HUDEP-2 (cell line): ENCODE measurements at regions not wholly inside any gene's neighbourhood (a gene's known extent, or its start where the extent isn't known, plus 50 kb on each side); places are given as distances from the start of the nearest gene placed in this dataset.

Experiments
- DNase-seq, 76 experiments: peaks; one replicate each; lab custom pipeline; 2025; ENCODE audit not compliant: unreplicated experiment in 76 of 76; lab: John Stamatoyannopoulos, UW

DNA sequence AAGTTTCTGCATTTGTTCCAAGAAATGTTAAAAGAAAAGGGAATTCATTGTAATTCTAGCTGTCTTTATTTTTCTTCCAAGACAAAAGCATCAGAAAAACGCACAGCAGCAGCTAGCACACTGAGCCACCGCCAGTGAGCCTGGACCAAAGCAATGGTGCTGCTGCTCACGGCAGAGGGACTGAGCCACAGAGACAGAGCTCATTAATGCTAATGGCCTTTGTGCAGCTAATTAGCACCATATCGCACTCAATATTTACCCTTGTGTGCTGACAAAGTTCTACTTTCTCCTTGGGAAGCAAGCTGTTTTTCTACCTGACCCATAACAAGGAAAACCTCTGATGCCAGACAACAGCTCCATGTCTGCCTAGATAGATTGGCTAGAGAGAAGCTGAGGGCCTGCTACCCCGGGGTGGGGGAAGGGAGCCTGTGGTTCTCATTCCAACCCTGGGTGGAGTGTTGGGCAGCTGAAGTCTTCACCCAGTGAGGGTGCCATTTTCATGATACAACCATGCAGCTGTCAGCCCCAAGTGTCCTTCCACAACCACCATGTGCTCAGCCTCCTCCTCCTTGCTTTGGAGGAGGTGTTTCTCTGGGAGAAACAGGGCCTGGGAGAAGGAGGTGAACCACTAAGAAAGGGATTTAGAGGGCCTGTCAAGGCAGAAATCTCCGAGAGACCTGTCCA is 131.1 kb upstream of the NCAM1 start:
- DNase-seq, result no peak

DNA sequence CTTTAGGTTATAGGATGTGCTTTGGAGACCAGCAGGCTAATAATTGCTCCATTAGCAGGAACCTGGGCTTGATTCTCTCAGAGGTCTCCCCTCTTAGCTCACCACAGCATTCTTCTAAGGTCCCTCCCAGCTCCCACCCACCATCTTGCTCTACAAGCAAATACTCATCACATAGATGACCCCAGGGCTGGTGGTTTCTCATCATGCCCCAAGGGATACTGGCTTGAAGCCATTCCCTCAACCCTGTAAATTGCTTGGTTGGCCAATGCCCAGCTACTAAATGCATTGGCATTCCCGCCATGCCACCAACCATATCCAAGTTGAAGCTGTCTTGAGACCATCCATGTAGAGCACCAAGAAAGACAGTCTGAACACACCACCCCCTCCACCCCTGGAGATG is 130.2 kb upstream of the NCAM1 start:
- no peak for DNase-seq

DNA sequence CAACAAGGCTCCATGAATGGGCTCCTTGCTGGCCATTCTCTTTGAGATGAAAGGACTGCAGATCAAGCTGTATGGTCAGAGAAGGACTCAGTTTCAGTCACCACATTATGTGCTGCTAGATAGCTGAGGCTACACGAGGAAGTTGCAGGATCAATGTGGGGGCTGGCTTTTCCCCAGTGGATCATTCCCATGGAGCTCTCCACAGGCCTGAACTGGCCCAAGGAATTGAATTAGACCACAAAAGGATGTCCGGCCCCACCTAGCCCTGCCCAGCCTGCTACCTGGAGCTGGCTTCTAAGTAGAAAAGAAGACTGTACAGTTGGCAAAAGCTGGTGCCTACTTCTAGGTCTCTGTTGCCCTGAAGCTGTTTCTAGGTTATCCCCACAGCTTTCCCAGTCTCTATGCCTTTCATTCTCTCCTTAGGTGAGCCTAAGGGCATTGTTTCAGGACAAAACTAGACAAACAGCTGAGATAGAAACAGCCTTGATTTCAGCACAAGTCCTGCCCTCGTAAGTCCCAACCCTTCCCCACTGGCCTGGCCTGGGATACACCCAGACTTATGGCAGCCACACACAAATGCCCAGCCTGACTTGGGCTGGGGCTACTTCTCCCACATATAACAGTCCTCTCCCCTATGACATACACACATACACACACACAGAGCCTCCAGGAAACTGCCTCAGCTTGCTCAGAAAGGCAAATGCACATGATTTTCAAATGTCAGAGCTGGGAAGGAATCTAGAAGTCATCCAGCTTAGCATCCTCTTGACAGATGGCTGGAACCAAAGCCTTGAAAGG is 129.1 kb upstream of the NCAM1 start:
- no peak for DNase-seq

DNA sequence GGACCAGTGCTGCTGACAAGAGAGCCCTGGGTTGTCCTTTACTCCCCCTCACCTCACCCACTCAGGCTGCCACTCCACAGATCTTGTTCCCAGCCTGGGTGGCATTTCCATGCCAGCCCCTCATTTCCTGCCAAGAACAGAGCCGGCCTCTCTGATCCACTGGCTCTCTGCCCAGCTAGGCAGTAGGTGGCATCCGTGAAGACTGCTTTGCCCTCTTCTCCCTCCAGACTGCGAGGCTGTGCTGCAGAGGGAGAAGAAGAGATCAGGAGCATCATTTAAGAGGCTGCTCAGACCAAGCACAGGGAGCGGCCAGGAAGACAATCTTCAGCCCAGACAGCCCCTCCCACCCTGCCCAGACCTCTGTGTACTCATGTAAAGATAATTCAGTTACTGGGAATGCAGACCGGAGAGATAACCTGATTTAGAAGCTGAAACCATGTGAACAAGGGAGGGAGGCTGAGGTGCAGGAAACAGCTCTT is 126.9 kb upstream of the NCAM1 start:
- no peak for DNase-seq

DNA sequence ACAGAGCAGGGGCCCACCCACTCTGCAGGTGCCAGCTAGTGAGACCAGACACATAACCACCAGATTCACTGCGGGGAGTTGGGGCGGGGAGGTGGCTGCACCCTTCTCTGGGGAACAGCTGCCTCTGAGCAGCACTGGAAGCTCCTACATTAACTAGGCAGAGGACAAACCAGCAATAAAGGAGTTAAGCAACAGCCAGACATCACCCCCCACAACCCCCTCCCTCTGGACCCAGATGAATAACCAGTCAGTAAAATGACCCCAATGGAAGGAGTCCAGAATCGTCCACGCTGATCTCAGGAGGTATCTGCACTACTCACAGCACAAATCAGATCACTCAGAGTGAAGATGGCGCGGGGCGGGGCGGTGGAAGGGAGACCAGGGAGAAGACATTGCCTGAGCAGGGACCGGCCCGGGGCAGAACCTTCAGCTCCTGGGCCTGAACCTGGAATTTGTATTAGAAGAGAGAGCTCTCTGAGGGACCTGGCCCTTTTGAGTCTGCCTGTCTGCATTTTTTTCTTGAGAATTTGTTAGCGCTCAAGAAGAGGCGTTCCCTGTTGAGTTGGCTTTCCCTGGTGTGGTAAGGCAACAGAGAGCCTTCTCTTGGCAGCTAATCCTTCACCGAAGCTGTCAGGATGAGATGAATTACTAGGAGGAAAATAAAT is 125.5 kb upstream of the NCAM1 start:
- no peak for DNase-seq

DNA sequence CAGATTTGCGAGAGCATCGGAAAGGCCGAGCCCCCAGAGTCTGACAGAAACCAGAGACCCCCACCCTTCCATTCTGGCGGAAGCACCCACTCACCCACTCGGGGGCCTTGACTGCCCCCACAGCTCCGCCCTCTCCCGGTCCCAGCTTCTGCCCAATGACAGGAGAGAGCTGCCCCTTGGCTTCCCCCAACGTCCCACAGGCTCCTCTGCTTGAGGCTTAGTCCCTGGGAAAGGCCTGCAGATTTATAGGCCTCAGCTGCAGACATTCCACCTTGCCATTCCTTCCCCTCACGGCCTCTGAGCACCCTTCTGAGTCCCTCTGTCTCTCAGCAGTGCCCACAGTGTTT is 125.0 kb upstream of the NCAM1 start:
- DNase-seq, result no peak

DNA sequence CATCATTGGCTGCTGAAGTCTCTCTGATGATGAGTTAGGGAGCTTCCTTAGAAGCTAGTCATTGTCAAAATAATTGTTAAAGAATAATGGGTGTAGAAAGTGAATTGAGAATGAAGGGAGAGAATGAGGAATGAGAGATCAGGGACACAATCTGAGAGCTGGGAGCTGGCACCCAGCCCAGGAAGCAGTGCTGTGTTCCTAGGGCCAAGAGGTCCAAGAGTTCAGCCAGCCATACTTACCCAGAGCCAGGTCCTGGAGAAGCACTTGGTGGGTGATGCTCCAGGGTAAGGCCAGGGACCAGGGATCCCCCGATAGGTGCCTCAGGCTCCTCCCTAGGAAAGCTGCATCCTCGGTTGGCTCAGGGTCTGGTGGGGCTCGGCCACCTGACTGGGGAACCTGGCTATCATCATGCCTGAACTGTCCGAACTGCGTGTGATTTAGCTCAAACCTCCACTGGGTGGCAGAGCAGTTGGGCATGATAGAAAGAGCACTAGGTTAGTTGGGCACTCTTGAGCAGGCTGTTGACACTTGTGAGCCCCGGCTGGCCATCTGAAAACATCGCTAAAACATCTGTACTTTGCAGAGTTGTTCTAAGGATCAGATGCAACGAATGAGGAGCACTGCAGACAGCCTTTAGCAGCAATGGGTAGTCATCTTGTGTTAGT is 123.9 kb upstream of the NCAM1 start:
- DNase-seq, result peak in 3 of 76 experiments; percentile 1 to 4 (median 3)

DNA sequence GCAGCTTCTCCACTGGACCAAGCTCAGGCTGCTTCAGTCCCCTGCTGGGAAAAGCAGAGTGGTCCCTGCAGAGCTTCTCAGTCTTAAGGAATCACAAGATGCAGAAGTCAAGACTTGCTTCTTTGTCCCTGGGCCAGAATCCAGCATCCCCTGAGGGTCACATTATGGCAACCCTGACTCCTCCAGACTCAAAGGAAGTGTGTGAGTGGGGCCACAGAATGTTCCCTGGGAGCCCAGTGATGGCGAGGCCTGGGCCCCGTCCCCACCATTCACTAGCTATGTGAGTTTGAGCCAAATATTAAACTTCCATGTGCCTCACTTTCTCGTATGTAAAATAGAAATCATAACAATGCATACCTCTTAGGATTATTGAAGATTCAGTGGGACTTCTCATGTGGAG is 122.2 kb upstream of the NCAM1 start:
- DNase-seq, result no peak

DNA sequence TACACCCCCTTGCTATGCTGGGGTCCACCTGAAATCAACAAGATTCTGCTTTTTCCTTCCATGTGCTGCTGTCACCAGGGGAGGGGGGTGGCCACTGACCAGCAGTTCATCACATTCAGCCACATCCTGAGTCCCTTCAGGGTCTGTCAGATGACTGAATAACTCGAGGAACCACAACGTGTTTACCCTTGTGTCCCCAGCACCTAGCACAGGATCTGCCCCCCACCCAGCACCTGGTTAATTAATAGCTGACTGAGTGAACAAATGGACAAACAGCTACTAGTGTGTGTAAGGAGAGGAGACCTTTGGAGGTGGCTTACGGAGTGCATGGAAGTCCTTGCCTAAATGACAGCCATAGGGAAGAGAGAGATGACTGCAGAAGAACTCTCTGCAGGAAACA is 119.5 kb upstream of the NCAM1 start:
- no peak for DNase-seq

DNA sequence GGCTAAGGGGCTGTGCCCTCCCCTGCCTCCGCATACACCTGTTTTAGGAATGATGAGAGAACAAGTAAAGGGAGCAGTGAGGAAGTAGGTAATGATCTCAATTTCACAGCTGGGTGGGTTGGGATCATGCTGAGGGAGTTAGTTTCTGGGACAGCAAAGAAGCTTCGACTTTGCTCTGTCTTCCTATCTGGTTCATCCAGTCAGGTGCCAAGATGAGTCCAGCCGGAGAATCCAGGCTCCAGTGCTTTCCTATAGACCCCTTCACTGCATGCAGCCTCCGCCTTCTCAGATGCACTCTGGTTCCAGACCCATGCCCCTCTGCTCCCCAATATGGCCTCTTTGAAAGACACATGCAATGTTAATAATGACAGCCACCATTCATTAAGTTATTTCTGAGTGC is 119.1 kb upstream of the NCAM1 start:
- DNase-seq, result no peak

DNA sequence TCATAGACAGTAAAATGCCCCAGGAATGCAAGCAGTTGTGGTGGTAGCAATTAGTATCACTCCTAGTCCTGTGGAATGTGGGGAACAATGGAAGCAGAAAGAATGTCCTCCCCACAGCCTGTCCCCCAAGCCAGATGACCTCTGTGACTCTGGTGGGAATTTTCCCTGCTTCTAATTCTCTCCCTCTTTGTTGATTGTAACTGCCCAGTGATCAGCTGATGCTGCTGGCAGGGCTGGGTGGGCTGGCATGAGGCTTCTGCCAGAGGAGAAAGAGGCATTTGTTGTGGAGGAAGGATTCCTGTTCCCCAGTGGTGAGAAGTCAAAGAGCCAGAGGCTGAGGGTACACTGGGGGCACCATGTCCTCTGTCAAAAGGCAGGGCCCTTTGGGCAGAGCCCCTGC is 116.7 kb upstream of the NCAM1 start:
- DNase-seq, result no peak

DNA sequence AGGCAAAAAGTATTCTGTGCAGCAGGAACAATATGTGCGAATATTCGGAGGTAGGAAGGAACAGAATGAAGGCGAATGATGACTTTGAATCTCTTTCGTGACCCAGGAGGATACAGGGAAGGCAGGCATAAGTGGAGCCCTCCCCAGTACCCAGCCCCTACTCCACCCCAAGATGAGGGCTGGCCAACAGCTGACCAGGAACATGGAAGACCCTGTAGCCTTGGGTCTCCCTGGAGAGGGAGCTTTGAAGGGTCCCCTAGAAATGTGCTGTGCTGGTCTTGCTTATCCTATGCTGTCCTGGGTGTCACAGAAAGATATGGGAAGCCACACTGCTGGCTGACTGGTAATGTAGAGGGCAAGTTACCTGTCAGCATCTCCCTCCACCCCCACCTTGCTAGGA is 113.7 kb upstream of the NCAM1 start:
- no peak for DNase-seq

DNA sequence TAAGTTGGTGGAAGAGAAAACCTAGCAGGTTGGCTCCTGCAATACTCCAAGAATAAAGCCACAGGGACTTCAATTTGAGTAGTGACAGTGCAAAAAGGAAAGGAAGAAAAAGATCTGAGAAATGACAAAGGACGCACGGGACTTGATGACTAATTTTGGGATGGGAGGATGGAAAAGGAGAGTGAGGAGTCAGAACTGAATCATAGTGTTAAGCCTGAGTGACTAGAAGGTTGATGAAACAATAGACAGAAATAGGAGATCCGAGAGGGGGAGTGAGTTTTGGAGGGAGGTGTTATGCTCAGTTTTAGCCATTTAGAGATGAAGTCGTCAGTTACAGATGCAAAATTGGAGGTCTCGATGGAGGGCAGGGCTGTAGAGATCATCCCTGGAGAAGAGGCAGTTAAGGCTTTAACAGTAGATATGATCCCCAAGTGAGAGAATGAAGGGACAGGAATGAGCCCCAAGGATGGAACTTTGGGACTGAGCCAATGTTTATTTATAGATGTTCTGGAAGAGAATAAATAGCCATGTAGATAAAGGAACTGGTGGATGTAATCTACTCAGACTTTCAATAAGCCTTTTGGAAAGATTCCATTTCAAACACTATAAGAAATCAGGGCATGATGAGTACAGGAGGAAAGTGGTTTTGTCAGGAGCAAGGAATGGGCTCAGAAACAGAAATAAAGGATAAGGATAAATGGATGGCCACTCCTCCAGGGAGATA is 108.9 kb upstream of the NCAM1 start:
- no peak for DNase-seq

DNA sequence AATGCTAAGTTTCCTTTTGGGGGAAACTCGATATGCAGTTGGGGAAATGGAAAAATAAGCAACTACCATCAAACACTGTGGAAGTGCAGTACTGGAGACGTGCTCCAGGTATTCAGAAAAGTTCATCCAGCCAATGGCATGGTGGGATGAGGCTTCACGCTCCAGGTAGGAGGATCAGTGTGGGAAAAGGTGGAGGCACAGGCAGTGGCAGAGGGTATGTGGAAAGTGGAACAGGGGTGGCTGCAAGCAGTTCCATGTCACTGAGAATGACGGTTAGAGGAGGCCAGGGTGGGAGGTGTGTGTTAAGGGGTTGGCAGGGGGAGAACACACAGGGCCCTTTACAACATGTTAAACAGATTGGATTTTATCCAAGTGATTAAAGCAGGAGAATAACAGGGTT is 105.1 kb upstream of the NCAM1 start:
- DNase-seq, result no peak

DNA sequence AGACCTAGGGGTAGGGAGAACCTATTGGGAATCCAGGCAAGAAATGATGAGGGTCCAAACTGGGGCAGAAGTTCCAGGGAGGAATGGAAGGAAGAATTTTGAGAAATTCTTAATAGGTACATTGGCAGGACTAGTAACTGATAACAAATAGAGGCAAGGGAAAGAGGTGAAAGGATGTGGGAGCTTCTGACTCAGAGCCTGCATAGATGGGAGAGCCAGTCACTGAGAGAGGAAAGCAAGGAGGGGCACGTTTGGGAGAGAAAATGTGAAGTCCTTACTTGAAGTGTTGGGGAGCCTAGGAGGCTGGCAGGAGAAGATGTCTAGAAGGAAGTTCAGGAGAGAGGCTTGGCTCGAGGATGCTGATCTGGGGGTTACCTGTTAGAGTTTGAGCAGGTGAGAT is 104.6 kb upstream of the NCAM1 start:
- no peak for DNase-seq

DNA sequence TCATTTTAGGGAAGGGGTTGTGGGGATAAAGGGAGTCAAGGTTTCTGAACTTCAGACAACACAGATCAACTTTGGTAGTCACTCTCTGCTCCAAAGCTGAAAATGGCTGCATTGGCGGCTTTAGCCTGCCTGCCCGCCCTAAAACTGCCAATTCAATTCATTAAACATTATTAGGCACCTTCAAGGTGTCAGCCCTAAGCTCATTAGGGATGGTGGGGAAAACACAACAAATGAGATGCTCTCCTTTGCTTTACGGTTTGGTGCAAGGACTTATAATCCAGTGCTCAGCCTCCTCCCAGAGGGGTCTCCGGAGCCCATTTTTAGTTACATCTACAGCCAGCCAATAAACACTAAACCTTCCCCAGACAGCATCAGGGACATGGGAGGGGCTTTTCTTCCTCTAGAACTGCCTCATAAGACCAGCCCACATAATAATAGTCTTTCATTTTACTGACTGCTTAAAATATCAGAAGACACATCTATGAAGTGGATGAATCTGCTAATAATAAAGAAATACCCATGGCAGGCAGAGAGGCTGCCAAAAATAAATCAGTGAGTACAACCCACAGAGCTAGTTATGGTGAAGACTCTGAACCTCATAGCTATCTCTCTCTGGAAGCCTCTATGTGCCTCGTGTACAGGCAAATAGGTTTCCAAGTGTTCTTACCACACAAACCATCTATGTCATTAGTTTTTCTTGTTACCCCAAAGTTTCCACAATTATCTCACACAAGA is 102.8 kb upstream of the NCAM1 start:
- no peak for DNase-seq

DNA sequence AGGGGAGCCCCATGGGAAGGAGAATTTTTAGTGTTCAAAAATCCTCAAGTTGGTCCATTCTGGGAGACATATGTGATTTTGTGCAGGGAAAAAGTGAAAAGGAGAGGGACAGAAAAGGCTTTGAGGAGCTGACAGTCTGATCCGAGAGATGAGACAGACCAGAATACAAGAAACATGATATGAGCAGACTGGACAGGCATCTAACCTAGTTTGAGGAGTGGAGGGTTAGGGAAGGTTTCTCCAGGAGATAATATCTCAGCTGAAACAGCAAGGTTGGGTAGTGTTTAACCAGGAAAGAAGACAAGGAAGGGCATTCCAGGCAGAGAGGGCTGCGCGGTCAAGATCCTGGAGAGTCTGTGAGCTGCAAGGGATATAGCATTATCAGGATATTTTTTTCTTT is 101.4 kb upstream of the NCAM1 start:
- no peak for DNase-seq

DNA sequence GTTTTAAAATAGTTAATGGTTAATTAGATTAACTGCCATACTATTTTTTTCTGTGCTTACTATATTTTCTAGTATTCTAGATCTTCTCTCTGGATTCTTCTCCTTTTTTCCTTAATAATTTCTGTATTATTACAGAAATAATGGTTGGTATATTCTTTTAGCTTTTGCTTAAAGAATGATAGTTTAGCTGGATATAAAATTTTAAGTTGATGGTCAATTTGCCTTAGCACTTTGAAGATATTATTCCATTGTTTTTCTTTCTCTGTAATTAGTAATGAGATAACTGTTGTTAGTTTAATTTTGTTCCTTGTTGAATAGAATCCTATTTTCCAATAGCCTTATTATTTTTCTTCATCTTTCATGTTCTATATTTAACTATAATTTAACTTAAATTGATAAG is 99.9 kb upstream of the NCAM1 start:
- DNase-seq, result no peak

DNA sequence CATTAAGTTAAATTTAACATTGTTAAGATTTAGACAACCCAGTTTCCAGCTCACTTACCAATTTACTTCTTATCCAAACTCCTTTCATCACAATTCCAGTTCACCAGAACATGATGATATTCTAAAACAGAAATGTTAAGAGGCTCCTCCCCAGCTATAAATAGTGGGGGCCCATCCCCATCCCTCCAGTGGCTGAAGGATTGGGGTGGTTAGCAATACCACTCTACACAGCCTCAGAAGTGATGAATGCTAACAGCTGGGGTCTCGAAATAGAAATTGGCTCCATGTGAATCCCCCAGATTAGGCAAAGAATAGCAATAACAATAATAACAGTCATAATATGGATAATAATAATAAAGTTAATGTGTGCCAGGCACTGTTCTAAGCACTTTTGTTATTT is 97.9 kb upstream of the NCAM1 start:
- DNase-seq, result no peak

DNA sequence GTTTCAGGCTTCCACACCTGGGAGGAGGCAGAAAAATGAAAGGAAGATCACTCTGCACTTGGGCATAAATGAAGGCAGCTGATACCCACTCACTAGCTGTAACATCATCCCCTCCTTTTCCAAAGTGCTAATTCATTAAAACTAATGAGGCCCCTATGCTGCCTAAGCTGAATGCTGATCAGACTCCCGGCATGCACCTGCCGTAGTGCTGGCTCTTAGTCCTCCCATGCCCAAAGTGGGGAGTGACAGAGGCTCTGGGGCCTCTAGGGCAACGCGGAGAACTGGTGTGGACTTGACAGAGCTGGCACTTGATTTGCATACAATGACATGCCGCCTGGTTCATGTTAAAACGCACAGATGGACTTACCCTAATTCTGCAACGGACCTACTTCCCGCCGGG is 96.5 kb upstream of the NCAM1 start:
- no peak for DNase-seq
